Heart left ventricle (tissue), 16 donors: ENCODE measurements at regions not wholly inside any gene's neighbourhood (a gene's known extent, or its start where the extent isn't known, plus 50 kb on each side); places are given as distances from the start of the nearest gene placed in this dataset.
"Not testable (repeated sequence)": the region's sequence is repeated elsewhere in the genome, so short reads cannot be mapped to it uniquely, and the experiment has no call there.

Experiments
- ATAC-seq, 4 donors: fragments of 200-7000 bp; cut with Tn5 transposase; one replicate each; pipeline ENCODE4 v1.9.1; 2020 to 2022; ENCODE audit warnings: moderate library complexity in 4 of 4, mild to moderate bottlenecking in 3 of 4, moderate number of reproducible peaks in 1 of 4
- DNase-seq, 5 donors: peaks; one replicate each; pipeline ENCODE4 v3.0.0-alpha.2; 2020
- H3K27ac ChIP-seq, 12 donors: fragments of 200-600 bp; sonication (generic) in 4 of 12; one replicate each; pipeline versions ENCODE4 v1.5.0 to v1.8.0; 2016 to 2022; ENCODE audit warnings: mild to moderate bottlenecking in 2 of 12
- H3K27me3 ChIP-seq, 9 donors: fragments of 200-600 bp; sonication (generic) in 2 of 9; one replicate each; pipeline versions ENCODE4 v1.5.1 to v1.8.0; 2016 to 2022; ENCODE audit warnings: mild to moderate bottlenecking in 3 of 9
- H3K36me3 ChIP-seq, 9 donors: fragments of 200-600 bp; sonication (generic) in 2 of 9; one replicate each; pipeline versions ENCODE4 v1.5.0 to v1.8.0; 2018 to 2022; ENCODE audit warnings: mild to moderate bottlenecking in 2 of 9
- H3K4me1 ChIP-seq, 12 donors: fragments of 200-600 bp; sonication (generic) in 4 of 12; one replicate each; pipeline versions ENCODE4 v1.5.0 to v1.8.0; 2016 to 2022; ENCODE audit warnings: mild to moderate bottlenecking in 3 of 12
- H3K4me3 ChIP-seq, 12 donors: fragments of 200-600 bp; sonication (generic) in 4 of 12; one replicate each; pipeline versions ENCODE4 v1.5.0 to v1.8.0; 2017 to 2022; ENCODE audit warnings: mild to moderate bottlenecking in 9 of 12, moderate library complexity in 4 of 12
- H3K9me3 ChIP-seq, 12 donors: fragments of 200-600 bp; sonication (generic) in 4 of 12; one replicate each; pipeline versions ENCODE4 v1.5.0 to v1.8.0; 2016 to 2022; ENCODE audit warnings: mild to moderate bottlenecking in 1 of 12
- POLR2A ChIP-seq, 2 donors: fragments of 450-650 bp; IDR thresholded peaks; one replicate each; pipeline ENCODE4 v1.6.1; 2017; ENCODE audit warnings: antibody characterized with exemption in 2 of 2, mild to moderate bottlenecking in 2 of 2, moderate library complexity in 2 of 2
- WGBS, 4 donors: extraction: QIAGEN DNeasy Blood & Tissue Kit in 2 of 4; methylation state at CpG; one replicate each; pipeline versions ENCODE4 v1.1.5 to v1.1.7; 2013 to 2018; 5-methylcytosine and 5-hydroxymethylcytosine counted together
- intact Hi-C, 10 donors: fragments of 100-400 bp; cut with DNase I; formaldehyde crosslinking; loops; one replicate each; pipeline versions ENCODE4 v1.11.1 to v1.14.2; 2022
- TF ChIP-seq, protein P1 (sequence below), 12 donors: fragments of 200-600 bp; sonication (generic) in 4 of 12; IDR thresholded peaks; one replicate each; pipeline versions ENCODE4 v1.5.0 to v1.8.0; 2018 to 2022; ENCODE audit warnings: antibody characterized with exemption in 12 of 12, mild to moderate bottlenecking in 5 of 12
- donor health status: ischemic (EF 13 %, LVEDD 7.1; RV severe dilation, severe dysfunction).
- donor health status: healthy with polysubstance abuse.
- donor health status: DM: no; HTN: yes; CAD: no.
- donor health status: DM: no; HTN: no; CAD: no.
- donor health status: ischemic (EF 25% LVEDD 6.9; RV normal size, moderate dysfunction).
- donor health status: ischemic (EF 25% LVEDD 5.7; RV mildly dilated, moderate dysfunction).
- donor health status: healthy.
- donor health status: DM: yes; HTN: yes; CAD: no.
- donor health status: ischemic (EF 35%, LVEDD 5.7; RV mildly dilated, moderate dysfunction).
- donor health status: nonischemic (EF 11% LVEDD 7.7; RV severe dilation, severe dysfunction).
- donor health status: DM: yes; HTN: yes; CAD: no.
- donor health status: PGD.
- donor health status: ischemic (EF 29% LVEDD 5.4; RV normal size, mild dysfunction).
- donor health status: nonischemic (EF 23%, LVEDD 6.1; RV moderate dilation, normal function).

GRCh38 chr20:53792946-53793536, 199.4 kb upstream of the ZNF217 start:
- DNase-seq (no peak), ATAC-seq (no peak)
- TF ChIP-seq POLR2A (IDR thresholded peaks at IDR 0.05), result no peak
- TF ChIP-seq, protein P1, sequence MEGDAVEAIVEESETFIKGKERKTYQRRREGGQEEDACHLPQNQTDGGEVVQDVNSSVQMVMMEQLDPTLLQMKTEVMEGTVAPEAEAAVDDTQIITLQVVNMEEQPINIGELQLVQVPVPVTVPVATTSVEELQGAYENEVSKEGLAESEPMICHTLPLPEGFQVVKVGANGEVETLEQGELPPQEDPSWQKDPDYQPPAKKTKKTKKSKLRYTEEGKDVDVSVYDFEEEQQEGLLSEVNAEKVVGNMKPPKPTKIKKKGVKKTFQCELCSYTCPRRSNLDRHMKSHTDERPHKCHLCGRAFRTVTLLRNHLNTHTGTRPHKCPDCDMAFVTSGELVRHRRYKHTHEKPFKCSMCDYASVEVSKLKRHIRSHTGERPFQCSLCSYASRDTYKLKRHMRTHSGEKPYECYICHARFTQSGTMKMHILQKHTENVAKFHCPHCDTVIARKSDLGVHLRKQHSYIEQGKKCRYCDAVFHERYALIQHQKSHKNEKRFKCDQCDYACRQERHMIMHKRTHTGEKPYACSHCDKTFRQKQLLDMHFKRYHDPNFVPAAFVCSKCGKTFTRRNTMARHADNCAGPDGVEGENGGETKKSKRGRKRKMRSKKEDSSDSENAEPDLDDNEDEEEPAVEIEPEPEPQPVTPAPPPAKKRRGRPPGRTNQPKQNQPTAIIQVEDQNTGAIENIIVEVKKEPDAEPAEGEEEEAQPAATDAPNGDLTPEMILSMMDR (IDR thresholded peaks at IDR 0.05), result no peak
- Histone ChIP-seq H3K27ac (no peak overlapping the region), H3K4me3 (no peak overlapping the region), H3K27me3 (no peaks in the 10 kb centered on the region), H3K4me1 (peaks cover 0 to 6% (median 0%) of the 10 kb centered on the region in 12 donors), H3K36me3 (no peaks in the 10 kb centered on the region), H3K9me3 (no peaks in the 10 kb centered on the region)
- intact Hi-C loops, result no loop called here
- 76 to 82% (median 81%) methylated on average over 5 of the region's 5 CpGs for WGBS, 4 donors

GRCh38 chr20:53789989-53790675, 196.5 kb upstream of the ZNF217 start:
- DNase-seq (no peak), ATAC-seq (no peak)
- Histone ChIP-seq H3K27me3 (no peaks in the 10 kb centered on the region), H3K9me3 (no peaks in the 10 kb centered on the region), H3K36me3 (no peaks in the 10 kb centered on the region), H3K4me1 (peaks cover 0 to 21% (median 0%) of the 10 kb centered on the region in 12 donors), H3K4me3 (no peak overlapping the region), H3K27ac (no peak overlapping the region)
- TF ChIP-seq POLR2A (IDR thresholded peaks at IDR 0.05), result no peak
- TF ChIP-seq, protein P1 (IDR thresholded peaks at IDR 0.05), result no peak
- WGBS, 4 donors, result 92 to 94% (median 93%) methylated on average over 10 of the region's 10 CpGs
- intact Hi-C loops, result loop anchor here in 1 of 10 donors (10.0 kb wide), 1 partner anchor 65 kb away; no protein-coding TSS in a partner anchor

- no peaks in the 10 kb centered on the region for H3K27me3 ChIP-seq
- 93 to 97% (median 96%) methylated on average over 6 of the region's 6 CpGs for WGBS, 4 donors
- no peak overlapping the region for H3K4me3 ChIP-seq
- no peak overlapping the region for H3K27ac ChIP-seq
- H3K9me3 ChIP-seq, result no peaks in the 10 kb centered on the region
- H3K4me1 ChIP-seq, result peaks cover 0 to 21% (median 0%) of the 10 kb centered on the region in 12 donors
- intact Hi-C loops, result loop anchor here in 1 of 10 donors (10.0 kb wide), 1 partner anchor 64 kb away; no protein-coding TSS in a partner anchor
- TF ChIP-seq POLR2A (IDR thresholded peaks at IDR 0.05), result no peak
- TF ChIP-seq, protein P1 (IDR thresholded peaks at IDR 0.05), result no peak
- no peak for ATAC-seq
- H3K36me3 ChIP-seq, result no peaks in the 10 kb centered on the region
- DNase-seq, result no peak
These were observed 194.8 kb upstream of the ZNF217 start for GRCh38 chr20:53788253-53789022.

DNA sequence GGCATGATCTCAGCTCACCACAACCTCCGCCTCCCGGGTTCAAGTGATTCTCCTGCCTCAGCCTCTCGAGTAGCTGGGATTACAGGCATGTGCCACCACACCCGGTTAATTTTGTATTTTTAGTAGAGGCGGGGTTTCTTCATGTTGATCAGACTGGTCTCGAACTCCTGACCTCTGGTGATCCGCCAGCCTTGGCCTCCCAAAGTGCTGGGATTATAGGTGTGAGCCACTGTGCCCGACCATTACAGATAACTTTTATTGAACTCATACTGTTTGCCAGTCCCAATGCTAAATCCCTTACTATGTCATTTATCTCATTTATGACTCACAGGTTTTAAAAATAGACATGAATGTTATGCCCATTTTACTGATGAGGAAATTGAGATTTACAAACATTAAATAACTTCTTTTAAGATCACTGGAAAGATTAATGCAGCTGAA, 193.9 kb upstream of the ZNF217 start:
- not testable (repeated sequence) for DNase-seq, H3K27me3 ChIP-seq, H3K9me3 ChIP-seq, ATAC-seq, H3K36me3 ChIP-seq, H3K27ac ChIP-seq, H3K4me3 ChIP-seq
- H3K4me1 ChIP-seq, result peaks cover 0 to 21% (median 0%) of the 10 kb centered on the region in 12 donors
- intact Hi-C loops, result loop anchor here in 1 of 10 donors (10.0 kb wide), 1 partner anchor 63 kb away; no protein-coding TSS in a partner anchor
- 88 to 94% (median 90%) methylated on average over 8 of the region's 8 CpGs for WGBS, 4 donors
